Esophagus muscularis mucosa (tissue), 3 donors: ENCODE measurements at regions not wholly inside any gene's neighbourhood (a gene's known extent, or its start where the extent isn't known, plus 50 kb on each side); places are given as distances from the start of the nearest gene placed in this dataset.

Source experiments
- CTCF ChIP-seq, 3 experiments: fragments of 200-600 bp in 2 of 3; fragments of 450-650 bp in 1 of 3; sonication (generic) in 2 of 3; IDR thresholded peaks; one replicate each; pipeline ENCODE4 v1.5.1; 2017 to 2019; ENCODE audit warnings: antibody characterized with exemption in 3 of 3, mild to moderate bottlenecking in 2 of 3, moderate library complexity in 1 of 3
- POLR2A ChIP-seq: fragments of 450-650 bp; IDR thresholded peaks from one replicate; pipeline ENCODE4 v1.6.1; 2017; ENCODE audit warnings: antibody characterized with exemption, moderate library complexity, mild to moderate bottlenecking, low read depth

DNA sequence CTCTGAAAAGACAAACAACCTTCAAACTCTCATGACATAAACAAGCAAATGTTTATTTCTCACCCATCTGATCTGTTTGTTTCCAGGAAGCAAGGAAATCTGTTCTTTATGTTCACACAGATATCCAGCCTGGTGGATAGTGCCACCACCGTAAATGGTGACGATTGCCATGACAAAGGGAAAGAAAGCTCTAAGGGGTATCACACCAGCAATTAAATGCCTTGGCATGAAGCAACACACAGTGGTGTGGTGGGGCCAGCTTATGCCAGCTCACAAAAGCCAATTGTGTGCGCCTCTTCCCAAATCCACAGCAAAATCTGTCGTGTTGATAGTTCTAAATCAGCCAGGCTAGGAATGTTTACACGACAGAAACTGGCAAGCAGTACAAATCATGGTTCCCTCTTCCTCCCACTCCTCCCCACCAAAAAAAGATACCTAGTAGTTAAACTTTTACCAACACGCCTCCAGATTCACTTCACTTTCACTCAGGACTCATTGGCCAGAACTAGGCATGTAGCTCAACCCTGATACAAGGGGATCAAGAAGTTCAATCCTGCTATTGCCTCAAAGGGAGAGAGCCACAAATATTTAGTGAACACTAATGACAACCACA lies 189.2 kb upstream of the SLCO3A1 start:
- TF ChIP-seq CTCF (IDR thresholded peaks at IDR 0.05) (no peak), POLR2A (no peak)
